HUES64 (cell line): ENCODE measurements at regions not wholly inside any gene's neighbourhood (a gene's known extent, or its start where the extent isn't known, plus 50 kb on each side); places are given as distances from the start of the nearest gene placed in this dataset.
"Not testable (repeated sequence)": the region's sequence is repeated elsewhere in the genome, so short reads cannot be mapped to it uniquely, and the experiment has no call there.

Source experiments
- H3K27ac ChIP-seq: 2 replicates; pipeline ENCODE4 v1.7.0; 2013; ENCODE audit warnings: low read depth, low read length, inconsistent platforms
- H3K27me3 ChIP-seq: 2 replicates; pipeline ENCODE4 v1.6.1; 2013; ENCODE audit warnings: mild to moderate bottlenecking, low read length; ENCODE audit not compliant: insufficient read depth
- H3K36me3 ChIP-seq: 2 replicates; pipeline ENCODE4 v1.6.1; 2013; ENCODE audit warnings: mild to moderate bottlenecking, low read length; ENCODE audit not compliant: insufficient read depth
- H3K4me1 ChIP-seq: 2 replicates; pipeline ENCODE4 v1.6.1; 2013; ENCODE audit warnings: mild to moderate bottlenecking, low read length, moderate library complexity; ENCODE audit not compliant: insufficient read depth
- H3K4me3 ChIP-seq: 2 replicates; pipeline ENCODE4 v1.5.1; 2013; ENCODE audit warnings: mild to moderate bottlenecking, low read length, moderate library complexity
- H3K9ac ChIP-seq: 2 replicates; pipeline ENCODE4 v1.6.1; 2013; ENCODE audit warnings: mild to moderate bottlenecking, low read depth, low read length
- H3K9me3 ChIP-seq: 2 replicates; pipeline ENCODE4 v1.6.1; 2013; ENCODE audit warnings: low read depth, low read length; ENCODE audit not compliant: insufficient read depth
- WGBS: fragments of 150-250, 120-280 bp; methylation state at CpG from one replicate; pipeline ENCODE4 v1.1.7; 2013; ENCODE audit warnings: missing lambda C conversion rate; 5-methylcytosine and 5-hydroxymethylcytosine counted together

DNA sequence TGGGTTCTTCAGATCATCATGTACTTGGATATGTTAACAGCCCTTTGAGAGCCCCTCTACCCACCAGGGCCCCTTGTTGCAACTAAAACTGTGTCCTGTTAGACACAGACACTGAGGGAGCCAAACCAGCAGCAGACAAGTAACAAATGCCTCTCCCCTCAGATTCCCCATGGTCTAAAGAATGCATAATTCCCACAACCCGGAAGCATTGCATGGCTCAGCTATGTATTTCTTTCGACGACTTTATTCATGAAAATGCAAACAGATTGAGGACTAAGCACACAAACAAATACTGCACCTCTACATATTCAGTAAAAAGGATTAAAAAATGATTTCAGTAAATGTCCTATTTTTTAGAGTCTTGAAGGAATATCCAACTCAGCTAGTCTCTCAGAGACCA is 70.1 kb upstream of the HECW1 start:
- 95% methylated on average over 3 of the region's 3 CpGs for WGBS
- H3K9me3 ChIP-seq, result no peaks in the 10 kb centered on the region

DNA sequence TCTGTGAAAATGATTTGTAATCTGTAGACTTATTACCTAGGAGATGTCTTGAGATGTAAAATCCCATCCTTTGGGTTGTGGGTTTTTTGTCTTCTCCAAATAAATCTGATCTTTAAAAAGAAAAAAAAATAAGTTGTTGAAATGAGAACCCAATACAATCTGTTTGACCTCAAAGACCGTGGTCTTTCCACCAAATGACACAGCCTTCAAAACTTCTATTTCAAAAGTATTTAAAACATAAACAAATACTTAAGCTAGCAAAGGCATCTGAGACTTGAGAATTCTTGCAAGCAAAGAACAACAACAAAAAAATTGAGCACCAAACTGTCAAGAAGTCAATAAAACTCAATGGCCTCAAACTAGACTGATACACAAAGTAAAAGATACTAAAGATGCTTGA is 67.9 kb upstream of the HECW1 start:
- Histone ChIP-seq H3K4me3 (no peak overlapping the region), H3K4me1 (0 out of 2 replicates have a peak, but pooled peaks cover 9% of the 10 kb centered on the region), H3K9me3 (no peaks in the 10 kb centered on the region), H3K36me3 (no peaks in the 10 kb centered on the region), H3K9ac (no peak overlapping the region), H3K27ac (no peak overlapping the region), H3K27me3 (no peaks in the 10 kb centered on the region)
- WGBS, result 96% methylated on average over 1 of the region's 1 CpG

More for the DNA sequence above, 70.1 kb upstream of the HECW1 start:
- Histone ChIP-seq H3K27me3 (no peaks in the 10 kb centered on the region), H3K27ac (no peak overlapping the region), H3K36me3 (no peaks in the 10 kb centered on the region), H3K4me1 (0 out of 2 replicates have a peak, but pooled peaks cover 12% of the 10 kb centered on the region), H3K9ac (no peak overlapping the region), H3K4me3 (no peak overlapping the region)

DNA sequence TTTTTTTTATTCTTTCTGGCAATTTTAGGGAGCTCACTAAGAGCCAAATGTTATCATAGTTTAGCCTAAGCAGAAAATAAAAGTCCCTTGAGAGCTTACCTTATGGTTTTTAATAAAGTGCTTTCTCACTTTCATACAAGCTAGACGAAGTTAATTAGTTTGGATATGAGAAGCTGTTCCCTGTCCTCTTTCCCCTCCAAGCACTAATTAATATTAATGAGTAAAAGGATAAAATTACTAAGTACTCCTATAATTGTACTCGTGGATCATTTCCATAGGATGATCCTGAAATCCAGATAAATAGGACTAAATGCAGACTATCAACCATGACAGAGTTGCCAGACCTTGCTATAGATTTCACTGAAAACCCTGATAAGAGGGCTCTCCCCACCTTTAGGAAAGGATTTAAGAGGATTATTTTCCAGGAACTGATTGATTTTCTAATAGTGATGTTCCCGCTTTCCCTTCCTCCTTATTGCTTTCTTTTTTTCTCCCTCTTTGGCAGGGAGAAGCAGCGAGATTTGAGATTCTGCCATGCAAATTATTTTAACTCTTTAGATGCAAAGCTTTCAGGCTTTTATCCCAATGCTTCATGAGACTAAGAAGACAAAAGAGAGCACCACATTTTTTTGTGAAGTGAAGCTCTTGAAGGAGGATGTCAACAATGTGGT is 58.3 kb upstream of the HECW1 start:
- Histone ChIP-seq H3K9me3 (no peaks in the 10 kb centered on the region), H3K9ac (peak overlapping the region; percentile 1; the same call in 1 of the 2 replicates), H3K4me3 (no peak overlapping the region), H3K36me3 (no peaks in the 10 kb centered on the region), H3K27me3 (no peaks in the 10 kb centered on the region), H3K27ac (peak overlapping the region; percentile 6; the same call in 1 of the 2 replicates), H3K4me1 (peaks cover 18% of the 10 kb centered on the region)
- WGBS, result 52% methylated on average over 2 of the region's 4 CpGs

DNA sequence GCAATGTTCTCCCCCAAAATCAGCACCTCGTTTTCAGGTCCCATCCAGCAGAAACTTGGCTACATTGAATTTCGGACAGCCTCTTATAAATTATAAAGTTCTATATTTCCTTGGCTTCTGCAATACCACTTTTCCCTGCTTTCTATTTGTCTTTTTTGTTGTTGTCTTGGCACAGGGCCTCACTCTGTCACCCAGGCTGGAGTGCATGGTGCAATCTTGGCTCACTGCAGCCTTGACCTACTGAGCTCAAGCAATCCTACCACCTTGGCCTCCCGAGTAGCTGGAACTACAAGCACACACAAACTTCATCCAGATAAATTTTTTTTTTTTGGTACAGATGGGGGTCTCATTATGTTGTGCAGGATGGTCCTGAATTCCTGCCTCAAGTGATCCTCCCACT is 55.3 kb upstream of the HECW1 start:
- no peak overlapping the region for H3K9ac ChIP-seq
- H3K4me1 ChIP-seq, result peaks cover 18% of the 10 kb centered on the region
- WGBS, result 88% methylated on average over 2 of the region's 3 CpGs
- no peaks in the 10 kb centered on the region for H3K9me3 ChIP-seq
- no peak overlapping the region for H3K4me3 ChIP-seq
- no peaks in the 10 kb centered on the region for H3K36me3 ChIP-seq
- no peak overlapping the region for H3K27ac ChIP-seq
- H3K27me3 ChIP-seq, result no peaks in the 10 kb centered on the region

DNA sequence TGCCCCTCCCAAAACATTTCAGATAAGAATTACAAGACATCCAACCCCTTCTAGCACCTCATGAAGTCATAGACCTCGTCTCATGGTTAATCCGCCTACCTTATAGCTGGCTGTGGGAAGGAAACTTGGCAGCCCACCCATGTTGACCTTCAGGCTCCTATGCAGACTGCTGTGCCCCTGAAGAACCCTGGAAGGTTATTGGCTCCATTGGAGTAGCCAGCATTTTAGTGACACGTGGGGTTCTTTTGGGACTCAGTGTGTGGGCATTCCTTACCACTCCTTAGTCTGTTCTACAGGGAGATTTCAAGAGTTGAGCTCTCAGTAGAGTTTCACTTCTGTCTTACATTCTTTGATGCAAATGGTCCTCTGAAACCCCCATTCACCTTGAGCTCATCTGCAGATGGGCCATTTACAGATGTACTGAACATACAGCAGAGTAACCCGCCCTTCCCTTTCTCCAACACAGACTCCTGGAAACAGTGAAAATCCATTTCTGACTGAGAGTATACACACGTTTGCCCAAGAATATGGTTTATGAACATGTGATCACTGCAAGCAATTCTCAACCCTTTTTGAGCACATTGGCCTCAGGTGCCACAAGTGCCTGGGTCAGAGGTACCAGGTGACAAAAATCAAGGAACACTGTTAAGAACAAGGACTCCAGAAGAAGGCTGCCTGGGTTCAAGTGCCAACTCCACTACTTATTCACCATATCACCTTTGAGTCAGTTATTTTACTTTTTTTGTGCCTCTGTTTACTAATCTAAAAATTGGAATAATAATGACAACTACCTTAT is 54.0 kb upstream of the HECW1 start:
- Histone ChIP-seq H3K27me3 (no peaks in the 10 kb centered on the region), H3K4me3 (peak overlapping the region; percentile 27; the same call in 1 of the 2 replicates), H3K36me3 (no peaks in the 10 kb centered on the region), H3K9ac (no peak overlapping the region), H3K27ac (no peak overlapping the region), H3K9me3 (no peaks in the 10 kb centered on the region), H3K4me1 (peaks cover 18% of the 10 kb centered on the region)
- WGBS, result 93% methylated on average over 5 of the region's 5 CpGs

DNA sequence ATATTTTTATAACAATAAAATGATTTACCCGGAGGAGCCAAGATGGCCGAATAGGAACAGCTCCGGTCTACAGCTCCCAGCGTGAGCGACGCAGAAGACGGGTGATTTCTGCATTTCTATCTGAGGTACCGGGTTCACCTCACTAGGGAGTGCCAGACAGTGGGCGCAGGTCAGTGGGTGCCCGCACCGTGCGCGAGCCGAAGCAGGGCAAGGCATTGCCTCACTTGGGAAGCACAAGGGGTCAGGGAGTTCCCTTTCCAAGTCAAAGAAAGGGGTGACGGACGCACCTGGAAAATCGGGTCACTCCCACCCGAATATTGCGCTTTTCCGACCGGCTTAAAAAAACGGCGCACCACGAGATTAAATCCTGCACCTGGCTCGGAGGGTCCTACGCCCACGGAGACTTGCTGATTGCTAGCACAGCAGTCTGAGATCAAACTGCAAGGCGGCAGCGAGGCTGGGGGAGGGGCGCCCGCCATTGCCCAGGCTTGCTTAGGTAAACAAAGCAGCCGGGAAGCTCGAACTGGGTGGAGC is 53.3 kb upstream of the HECW1 start:
- H3K27ac ChIP-seq, H3K27me3 ChIP-seq, H3K9me3 ChIP-seq, H3K36me3 ChIP-seq: not testable (repeated sequence)
- WGBS, result 72% methylated on average over 28 of the region's 33 CpGs
- Histone ChIP-seq H3K4me1 (peaks cover 15% of the 10 kb centered on the region), H3K4me3 (peak overlapping the region; percentile 30; the same call in 1 of the 2 replicates), H3K9ac (peak overlapping the region; percentile 40; the same call in 1 of the 2 replicates)
